LHCN-M2 (cell line): ENCODE measurements at regions not wholly inside any gene's neighbourhood (a gene's known extent, or its start where the extent isn't known, plus 50 kb on each side); places are given as distances from the start of the nearest gene placed in this dataset.

ENCODE experiments used
- DNase-seq: peaks from one replicate; pipeline ENCODE4 v3.0.0-alpha.2; 2012; ENCODE audit warnings: low read depth

GRCh38 chr20:63128367-63128766 lies 87.6 kb downstream of the YTHDF1 start:
- no peak for DNase-seq

DNA sequence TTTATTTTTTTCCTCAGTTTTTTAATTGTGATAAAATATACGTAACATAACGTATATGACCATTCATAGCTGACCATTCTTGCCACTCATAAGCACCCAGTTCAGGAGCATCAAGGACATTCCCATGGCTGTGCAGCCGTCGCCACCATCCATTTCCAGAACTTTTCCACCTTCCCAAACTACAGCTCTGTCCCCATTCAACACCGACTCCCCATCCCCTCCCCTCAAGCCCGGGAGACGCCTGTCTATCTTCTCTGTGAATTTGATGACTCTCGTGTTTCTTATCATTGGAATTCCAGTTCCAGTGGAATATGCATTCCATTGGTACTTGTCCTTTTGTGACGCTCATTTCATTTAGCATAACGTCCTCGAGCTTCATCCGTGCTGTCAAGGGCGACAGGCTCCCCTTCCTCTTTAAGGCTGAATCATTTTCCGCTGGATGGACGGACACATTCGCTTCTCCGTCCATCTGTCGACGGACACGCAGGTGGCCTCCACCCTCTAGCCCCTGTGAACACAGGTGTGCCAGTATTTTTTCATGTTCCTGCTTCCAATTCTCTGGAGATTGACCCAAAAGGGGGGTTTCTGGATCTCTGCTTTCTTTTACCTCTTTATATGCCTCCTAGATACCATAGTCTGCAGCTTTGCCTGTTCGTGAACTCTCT lies 88.1 kb downstream of the YTHDF1 start:
- DNase-seq: no peak

GRCh38 chr20:63126876-63127699 lies 88.8 kb downstream of the YTHDF1 start:
- no peak for DNase-seq

GRCh38 chr20:63125838-63126601 lies 89.9 kb downstream of the YTHDF1 start:
- no peak for DNase-seq

DNA sequence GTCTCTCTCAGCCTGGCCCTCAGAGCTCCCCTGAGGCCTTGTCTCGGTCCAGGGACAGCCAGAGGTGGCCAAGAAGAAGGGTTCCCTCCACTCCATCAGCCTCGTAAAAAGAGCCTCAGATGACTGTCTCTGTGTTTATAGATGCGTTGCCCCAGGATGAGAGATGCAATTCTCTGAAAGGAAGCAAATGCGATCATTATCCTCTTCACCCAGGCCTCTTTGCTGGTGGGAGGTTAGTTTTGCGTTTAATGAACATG lies 90.4 kb downstream of the YTHDF1 start:
- DNase-seq: no peak

- DNase-seq: no peak
Observed at GRCh38 chr20:63124782-63125580, 91.0 kb downstream of the YTHDF1 start.

DNA sequence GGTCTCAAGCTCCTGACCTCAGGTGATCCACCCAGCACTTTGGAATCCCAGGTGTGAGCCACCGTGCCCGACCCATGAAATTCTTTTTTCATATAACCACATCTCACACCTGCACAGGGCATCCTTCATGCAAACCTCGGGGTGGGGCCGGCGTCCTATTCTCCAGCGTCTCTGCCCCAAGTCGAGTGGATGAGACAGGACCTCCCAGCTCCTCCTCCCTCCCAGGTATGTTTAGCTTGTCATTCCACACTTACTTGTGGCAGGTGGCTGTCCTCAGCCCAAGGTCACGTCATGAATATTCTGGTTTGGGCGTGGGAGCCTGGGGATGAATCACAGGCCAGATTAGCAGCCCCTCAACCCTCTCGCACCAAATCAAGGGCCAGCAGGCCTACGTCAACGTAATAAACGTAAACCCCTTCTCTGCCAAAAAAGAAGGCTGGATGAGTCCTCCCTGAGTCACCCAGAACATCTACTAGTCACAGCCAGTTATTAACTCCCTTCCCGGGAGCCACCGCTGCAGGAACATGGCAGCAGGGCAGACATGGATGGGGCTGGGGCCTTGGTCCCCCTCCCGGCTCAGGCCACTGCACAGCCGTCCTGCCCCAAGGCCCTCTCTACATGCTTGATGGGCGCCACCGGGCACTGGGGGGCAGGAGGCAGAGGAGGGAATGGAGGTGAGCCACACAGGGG lies 91.7 kb downstream of the YTHDF1 start:
- DNase-seq: peak; percentile 19

- no peak for DNase-seq
Observed at GRCh38 chr20:63123331-63123741, 92.6 kb downstream of the YTHDF1 start.

DNA sequence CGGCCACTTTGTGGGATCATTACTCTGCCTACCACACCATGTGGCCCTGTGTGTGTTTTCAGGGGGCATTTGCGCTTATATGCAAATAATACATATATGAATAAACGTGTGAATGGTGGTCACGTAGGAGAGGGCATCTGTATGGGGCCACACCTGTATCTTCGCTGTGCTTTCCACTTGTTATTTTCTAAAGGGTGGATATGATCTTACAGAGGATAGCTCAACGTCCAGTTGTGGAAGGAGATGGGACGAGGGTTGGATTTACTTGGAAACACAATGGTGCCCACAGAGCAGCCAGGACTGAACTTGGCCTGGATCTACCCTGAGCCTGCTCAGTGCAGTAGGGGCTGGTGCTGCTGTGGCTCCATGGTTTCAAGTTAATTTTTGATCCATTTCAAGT lies 93.3 kb downstream of the YTHDF1 start:
- no peak for DNase-seq

GRCh38 chr20:63121749-63122405 lies 94.1 kb downstream of the YTHDF1 start:
- no peak for DNase-seq

DNA sequence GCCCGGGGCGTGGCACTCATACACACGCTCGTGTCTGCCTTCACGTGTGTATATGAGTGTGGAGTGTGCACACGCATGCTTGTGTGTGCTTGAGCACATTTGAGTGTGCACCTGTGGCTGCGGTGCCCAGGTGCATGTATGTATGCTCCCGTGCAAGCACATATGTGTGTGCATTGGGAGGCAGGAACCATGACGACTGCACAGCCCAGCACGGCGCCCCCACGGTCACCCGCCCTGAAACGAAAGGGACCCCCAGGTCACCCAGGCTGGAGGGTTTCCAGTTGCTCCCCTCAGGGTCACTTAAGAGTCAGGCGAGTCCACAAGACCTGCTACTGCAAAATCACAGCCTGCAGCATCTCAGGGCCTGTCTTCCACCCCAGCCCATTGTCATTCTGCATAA lies 94.7 kb downstream of the YTHDF1 start:
- no peak for DNase-seq

- DNase-seq: no peak
Observed at GRCh38 chr20:63120808-63121090, 95.2 kb downstream of the YTHDF1 start.

GRCh38 chr20:63119963-63120807 lies 95.7 kb downstream of the YTHDF1 start:
- no peak for DNase-seq

- DNase-seq: no peak
Observed at GRCh38 chr20:63119121-63119962, 96.6 kb downstream of the YTHDF1 start.

- no peak for DNase-seq
Observed at GRCh38 chr20:63118303-63119120, 97.4 kb downstream of the YTHDF1 start.

DNA sequence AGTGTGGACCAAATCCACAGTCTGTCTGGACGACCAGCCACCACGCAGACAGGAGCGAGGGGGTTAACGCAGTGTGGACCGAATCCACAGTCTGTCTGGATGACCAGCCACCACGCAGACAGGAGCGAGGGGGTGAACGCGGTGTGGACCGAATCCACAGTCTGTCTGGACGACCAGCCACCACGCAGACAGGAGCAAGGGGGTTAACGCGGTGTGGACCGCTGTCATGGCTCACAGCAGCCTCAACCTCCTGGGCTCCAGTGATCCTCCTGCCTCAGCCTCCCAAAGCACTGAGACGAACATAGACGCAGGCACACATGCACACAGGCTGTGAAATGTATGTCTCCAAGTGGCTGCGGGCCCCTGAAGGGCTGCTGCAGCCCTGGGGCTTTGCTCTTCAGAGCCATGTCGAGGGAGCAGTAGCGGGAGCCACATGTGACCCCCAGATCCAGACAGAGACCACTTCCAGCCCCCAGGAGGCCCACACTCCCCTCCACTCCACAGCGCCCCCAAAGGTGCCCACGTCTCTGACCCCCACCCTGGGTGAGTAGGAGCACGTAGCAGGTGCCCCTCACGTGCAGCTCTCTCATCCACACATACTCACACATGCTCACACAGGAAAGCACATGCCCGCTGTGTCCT lies 98.1 kb downstream of the YTHDF1 start:
- DNase-seq: no peak

DNA sequence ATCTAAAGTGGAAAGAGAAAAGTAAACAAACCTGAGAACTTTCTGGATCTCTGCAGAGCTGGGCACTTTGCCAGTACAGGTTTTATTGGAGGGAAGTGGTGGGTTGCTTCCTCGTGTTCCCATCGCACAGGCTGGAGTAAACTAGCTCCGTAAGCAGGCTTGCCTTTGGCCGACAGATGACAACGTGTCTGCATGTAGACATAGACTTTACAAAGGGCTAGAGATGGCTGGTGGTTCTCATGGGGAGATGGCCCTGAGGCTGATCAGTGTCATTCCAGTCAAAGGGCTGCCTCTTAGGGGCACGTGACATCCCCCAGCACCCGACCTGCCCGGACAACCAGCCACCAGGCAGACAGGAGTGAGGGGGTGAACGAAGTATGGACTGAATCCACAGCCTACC lies 98.8 kb downstream of the YTHDF1 start:
- no peak for DNase-seq
